ENCODE measurements at regions not wholly inside any gene's neighbourhood (a gene's known extent, or its start where the extent isn't known, plus 50 kb on each side); places are given as distances from the start of the nearest gene placed in this dataset.

- Histone ChIP-seq H3K36me3 (ENCODE audit: control insufficient read depth in 4 of 4, insufficient read depth in 3 of 4, low read depth in 1 of 4, low read length in 3 of 4) (no peaks in the 10 kb centered on the region), H3K27me3 (ENCODE audit: control insufficient read depth in 4 of 4, insufficient read depth in 4 of 4, low read length in 3 of 4) (no peaks in the 10 kb centered on the region), H3K4me3 (ENCODE audit: low read depth in 1 of 3, low read length in 3 of 3) (no peak overlapping the region), H3K27ac (ENCODE audit: low read depth in 1 of 2, low read length in 2 of 2) (no peak overlapping the region), H3K9me3 (ENCODE audit: control insufficient read depth in 4 of 4, low read length in 3 of 4) (peaks cover 0 to 4% (median 0%) of the 10 kb centered on the region in 4 donors), H3K9ac (ENCODE audit: low read depth in 1 of 2, low read length in 2 of 2) (no peak overlapping the region), H3K4me1 (ENCODE audit: control insufficient read depth in 4 of 4, insufficient read depth in 4 of 4, low read length in 3 of 4) (no peaks in the 10 kb centered on the region)
- 75% methylated on average over 4 of the region's 4 CpGs for WGBS
- TF ChIP-seq YY1 (IDR thresholded peaks at IDR 0.05) (no peak), RXRA (IDR thresholded peaks at IDR 0.05) (no peak), JUND (IDR thresholded peaks at IDR 0.05) (no peak), SP1 (IDR thresholded peaks at IDR 0.05) (no peak), REST (IDR thresholded peaks at IDR 0.05) (no peak), EGR1 (IDR thresholded peaks at IDR 0.05; ENCODE audit: low read depth in 2 of 2) (no peak), RAD21 (IDR thresholded peaks at IDR 0.05) (no peak), MAX (IDR thresholded peaks at IDR 0.05) (no peak), FOXA2 (IDR thresholded peaks at IDR 0.05) (no peak), FOXA1 (IDR thresholded peaks at IDR 0.05) (no peak), HNF4G (IDR thresholded peaks at IDR 0.05) (no peak), ZBTB33 (IDR thresholded peaks at IDR 0.05) (no peak), NR2F2 (IDR thresholded peaks at IDR 0.05) (no peak), CTCF (IDR thresholded peaks at IDR 0.05; ENCODE audit: low read depth, low read length, missing input control) (no peak), HNF4A (conservative IDR thresholded peaks at IDR 0.05) (no peak), GABPA (IDR thresholded peaks at IDR 0.05 in 1 of 2, conservative IDR thresholded peaks at IDR 0.05 in 1 of 2) (no peak), ATF3 (IDR thresholded peaks at IDR 0.05) (no peak), TAF1 (conservative IDR thresholded peaks at IDR 0.05) (no peak)
- no peak for DNase-seq (ENCODE audit: low spot score)
Measured at GRCh38 chr13:31649766-31650165, 89.6 kb upstream of the RXFP2 start.
